ENCODE measurements at regions not wholly inside any gene's neighbourhood (a gene's known extent, or its start where the extent isn't known, plus 50 kb on each side); places are given as distances from the start of the nearest gene placed in this dataset.

DNA sequence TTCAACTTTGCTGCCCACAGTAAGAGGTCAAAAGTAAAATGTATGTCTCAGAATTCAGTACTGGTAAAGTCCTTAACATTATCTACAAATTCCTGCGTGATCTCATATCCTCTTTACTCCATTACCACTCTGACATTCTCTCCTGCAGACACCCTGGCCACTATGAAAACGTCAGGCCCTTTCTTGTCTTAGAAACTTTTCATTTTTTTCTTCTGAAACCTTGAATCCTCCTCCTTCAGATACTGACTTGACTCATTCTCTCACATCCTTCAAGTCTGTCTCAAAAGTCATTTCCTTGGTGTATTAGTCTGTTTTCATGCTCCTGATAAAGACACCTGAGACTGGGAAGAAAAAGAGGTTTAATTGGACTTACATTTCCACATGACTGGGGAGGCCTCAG lies 262.3 kb downstream of the POU4F1 start:
- H2AFZ ChIP-seq = no peak overlapping the region
- no peak overlapping the region for H3K27ac ChIP-seq
- H3K4me3 ChIP-seq = no peak overlapping the region
- H3K79me2 ChIP-seq = no peaks in the 10 kb centered on the region
- no peaks in the 10 kb centered on the region for H3K36me3 ChIP-seq (replicated peaks; ENCODE audit: insufficient read depth, low read depth)
- no peaks in the 10 kb centered on the region for H3K9me2 ChIP-seq (replicated peaks; ENCODE audit: insufficient read depth)
- H3K9me3 ChIP-seq (ENCODE audit: low read depth) = no peaks in the 10 kb centered on the region
- no peaks in the 10 kb centered on the region for H3K27me3 ChIP-seq
- no peaks in the 10 kb centered on the region for H3K4me1 ChIP-seq (ENCODE audit: insufficient read depth)
- 69% methylated on average over 2 of the region's 2 CpGs for WGBS (ENCODE audit: low lambda C conversion rate, missing lambda C conversion rate)
- H4K20me1 ChIP-seq (ENCODE audit: insufficient read depth, poor library complexity, severe bottlenecking) = no peaks in the 10 kb centered on the region
- TF ChIP-seq, protein P1, sequence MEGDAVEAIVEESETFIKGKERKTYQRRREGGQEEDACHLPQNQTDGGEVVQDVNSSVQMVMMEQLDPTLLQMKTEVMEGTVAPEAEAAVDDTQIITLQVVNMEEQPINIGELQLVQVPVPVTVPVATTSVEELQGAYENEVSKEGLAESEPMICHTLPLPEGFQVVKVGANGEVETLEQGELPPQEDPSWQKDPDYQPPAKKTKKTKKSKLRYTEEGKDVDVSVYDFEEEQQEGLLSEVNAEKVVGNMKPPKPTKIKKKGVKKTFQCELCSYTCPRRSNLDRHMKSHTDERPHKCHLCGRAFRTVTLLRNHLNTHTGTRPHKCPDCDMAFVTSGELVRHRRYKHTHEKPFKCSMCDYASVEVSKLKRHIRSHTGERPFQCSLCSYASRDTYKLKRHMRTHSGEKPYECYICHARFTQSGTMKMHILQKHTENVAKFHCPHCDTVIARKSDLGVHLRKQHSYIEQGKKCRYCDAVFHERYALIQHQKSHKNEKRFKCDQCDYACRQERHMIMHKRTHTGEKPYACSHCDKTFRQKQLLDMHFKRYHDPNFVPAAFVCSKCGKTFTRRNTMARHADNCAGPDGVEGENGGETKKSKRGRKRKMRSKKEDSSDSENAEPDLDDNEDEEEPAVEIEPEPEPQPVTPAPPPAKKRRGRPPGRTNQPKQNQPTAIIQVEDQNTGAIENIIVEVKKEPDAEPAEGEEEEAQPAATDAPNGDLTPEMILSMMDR (IDR thresholded peaks at IDR 0.05; ENCODE audit: poor library complexity) = no peak
- TF ChIP-seq EZH2 (IDR thresholded peaks at IDR 0.05; ENCODE audit: borderline replicate concordance) = no peak
- no peak for TF ChIP-seq EZH2phosphoT487 (IDR thresholded peaks at IDR 0.05; ENCODE audit: low read depth, severe bottlenecking, unreplicated experiment)
- H3K4me2 ChIP-seq = no peak overlapping the region
- no peak for DNase-seq (ENCODE audit: low spot score)

DNA sequence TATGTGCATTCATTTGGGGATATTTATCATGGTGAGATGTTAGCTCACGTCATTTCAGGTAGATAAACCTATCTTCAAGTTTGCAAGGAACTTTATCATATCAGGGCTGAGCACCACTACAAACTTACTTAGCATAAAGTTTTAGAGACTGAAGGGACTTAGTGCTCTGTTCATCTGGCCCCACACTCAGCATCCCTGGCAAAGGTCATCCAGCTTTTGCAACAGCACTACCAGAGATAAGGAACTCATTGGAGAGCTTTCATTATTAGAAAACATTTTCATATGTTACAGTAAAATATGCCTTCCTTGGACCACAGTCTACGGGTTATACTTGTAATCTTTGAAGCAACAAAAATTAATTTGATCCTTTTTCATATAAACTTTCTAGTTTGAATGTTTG lies 263.4 kb downstream of the POU4F1 start:
- no peak overlapping the region for H3K4me3 ChIP-seq
- DNase-seq (ENCODE audit: low spot score) = no peak
- H3K4me2 ChIP-seq = no peak overlapping the region
- no peaks in the 10 kb centered on the region for H4K20me1 ChIP-seq (ENCODE audit: insufficient read depth, poor library complexity, severe bottlenecking)
- H3K27ac ChIP-seq = no peak overlapping the region
- no peak for TF ChIP-seq EZH2 (IDR thresholded peaks at IDR 0.05; ENCODE audit: borderline replicate concordance)
- no peak for TF ChIP-seq EZH2phosphoT487 (IDR thresholded peaks at IDR 0.05; ENCODE audit: low read depth, severe bottlenecking, unreplicated experiment)
- TF ChIP-seq, protein P1 (IDR thresholded peaks at IDR 0.05; ENCODE audit: poor library complexity) = no peak
- 68% methylated on average over 2 of the region's 2 CpGs for WGBS (ENCODE audit: low lambda C conversion rate, missing lambda C conversion rate)
- no peaks in the 10 kb centered on the region for H3K4me1 ChIP-seq (ENCODE audit: insufficient read depth)
- no peaks in the 10 kb centered on the region for H3K9me2 ChIP-seq (replicated peaks; ENCODE audit: insufficient read depth)
- no peaks in the 10 kb centered on the region for H3K9me3 ChIP-seq (ENCODE audit: low read depth)
- no peaks in the 10 kb centered on the region for H3K36me3 ChIP-seq (replicated peaks; ENCODE audit: insufficient read depth, low read depth)
- H3K79me2 ChIP-seq = no peaks in the 10 kb centered on the region
- no peak overlapping the region for H2AFZ ChIP-seq
- H3K27me3 ChIP-seq = no peaks in the 10 kb centered on the region

DNA sequence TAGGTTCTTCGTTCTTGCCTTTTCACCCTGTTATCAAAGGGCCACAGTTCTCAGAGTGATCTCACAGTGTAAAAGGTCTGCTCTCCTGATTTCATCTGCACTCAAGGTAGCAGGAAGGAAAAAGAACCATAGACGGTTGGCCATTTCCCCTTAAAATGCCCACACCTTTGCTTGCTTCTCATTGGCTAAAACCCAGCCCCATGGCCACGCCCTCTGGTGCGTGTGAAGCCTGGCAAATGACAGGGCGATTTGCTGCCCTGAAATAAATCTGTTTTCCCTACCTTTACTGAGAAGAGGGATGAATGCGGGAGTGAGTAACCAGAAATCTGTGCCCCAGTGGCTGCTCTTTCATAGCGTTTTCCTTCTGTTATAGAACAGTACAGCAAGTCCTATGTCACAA lies 269.3 kb downstream of the POU4F1 start:
- Histone ChIP-seq H3K27me3 (no peaks in the 10 kb centered on the region), H3K4me1 (ENCODE audit: insufficient read depth) (no peaks in the 10 kb centered on the region), H3K4me3 (no peak overlapping the region), H3K9me2 (replicated peaks; ENCODE audit: insufficient read depth) (no peaks in the 10 kb centered on the region), H3K36me3 (replicated peaks; ENCODE audit: insufficient read depth, low read depth) (no peaks in the 10 kb centered on the region), H4K20me1 (ENCODE audit: insufficient read depth, poor library complexity, severe bottlenecking) (no peaks in the 10 kb centered on the region), H2AFZ (no peak overlapping the region), H3K4me2 (no peak overlapping the region), H3K9me3 (ENCODE audit: low read depth) (no peaks in the 10 kb centered on the region), H3K27ac (no peak overlapping the region), H3K79me2 (no peaks in the 10 kb centered on the region)
- 68% methylated on average over 7 of the region's 7 CpGs for WGBS (ENCODE audit: low lambda C conversion rate, missing lambda C conversion rate)
- TF ChIP-seq, protein P1 (IDR thresholded peaks at IDR 0.05; ENCODE audit: poor library complexity) = no peak
- no peak for TF ChIP-seq EZH2phosphoT487 (IDR thresholded peaks at IDR 0.05; ENCODE audit: low read depth, severe bottlenecking, unreplicated experiment)
- no peak for DNase-seq (ENCODE audit: low spot score)

DNA sequence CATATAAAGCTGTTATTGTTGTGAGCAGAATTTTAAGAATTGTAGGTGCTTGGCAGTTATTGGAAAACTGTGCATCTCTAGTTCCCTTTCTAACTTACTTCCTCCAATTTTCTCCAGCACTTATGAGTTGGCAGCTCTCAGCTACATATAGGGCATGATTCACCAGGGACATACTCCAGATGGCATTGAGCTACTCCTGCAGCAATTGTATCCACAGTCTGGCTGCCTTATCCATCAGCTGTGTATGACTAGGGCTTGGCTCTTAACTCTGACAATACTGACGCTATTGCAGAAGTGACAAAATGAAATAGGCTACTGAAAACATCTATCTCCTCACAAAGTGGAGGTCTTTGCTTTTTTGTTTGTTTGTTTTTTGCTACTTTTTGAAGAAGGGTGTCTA lies 276.7 kb downstream of the POU4F1 start:
- Histone ChIP-seq H2AFZ (no peak overlapping the region), H3K9me3 (ENCODE audit: low read depth) (no peaks in the 10 kb centered on the region), H3K36me3 (replicated peaks; ENCODE audit: insufficient read depth, low read depth) (no peaks in the 10 kb centered on the region), H3K4me1 (ENCODE audit: insufficient read depth) (no peaks in the 10 kb centered on the region), H3K27ac (no peak overlapping the region), H3K4me2 (no peak overlapping the region), H3K27me3 (no peaks in the 10 kb centered on the region), H3K4me3 (no peak overlapping the region), H4K20me1 (ENCODE audit: insufficient read depth, poor library complexity, severe bottlenecking) (no peaks in the 10 kb centered on the region), H3K9me2 (replicated peaks; ENCODE audit: insufficient read depth) (no peaks in the 10 kb centered on the region), H3K79me2 (no peaks in the 10 kb centered on the region)
- TF ChIP-seq, protein P1 (IDR thresholded peaks at IDR 0.05; ENCODE audit: poor library complexity) = no peak
- TF ChIP-seq EZH2phosphoT487 (IDR thresholded peaks at IDR 0.05; ENCODE audit: low read depth, severe bottlenecking, unreplicated experiment) = no peak
- TF ChIP-seq EZH2 (IDR thresholded peaks at IDR 0.05; ENCODE audit: borderline replicate concordance) = no peak
- 78% methylated on average over 1 of the region's 1 CpG for WGBS (ENCODE audit: low lambda C conversion rate, missing lambda C conversion rate)
- DNase-seq (ENCODE audit: low spot score) = no peak

Data from hepatocyte (in vitro differentiated cells).